ENCODE measurements at regions not wholly inside any gene's neighbourhood (a gene's known extent, or its start where the extent isn't known, plus 50 kb on each side); places are given as distances from the start of the nearest gene placed in this dataset.

DNA sequence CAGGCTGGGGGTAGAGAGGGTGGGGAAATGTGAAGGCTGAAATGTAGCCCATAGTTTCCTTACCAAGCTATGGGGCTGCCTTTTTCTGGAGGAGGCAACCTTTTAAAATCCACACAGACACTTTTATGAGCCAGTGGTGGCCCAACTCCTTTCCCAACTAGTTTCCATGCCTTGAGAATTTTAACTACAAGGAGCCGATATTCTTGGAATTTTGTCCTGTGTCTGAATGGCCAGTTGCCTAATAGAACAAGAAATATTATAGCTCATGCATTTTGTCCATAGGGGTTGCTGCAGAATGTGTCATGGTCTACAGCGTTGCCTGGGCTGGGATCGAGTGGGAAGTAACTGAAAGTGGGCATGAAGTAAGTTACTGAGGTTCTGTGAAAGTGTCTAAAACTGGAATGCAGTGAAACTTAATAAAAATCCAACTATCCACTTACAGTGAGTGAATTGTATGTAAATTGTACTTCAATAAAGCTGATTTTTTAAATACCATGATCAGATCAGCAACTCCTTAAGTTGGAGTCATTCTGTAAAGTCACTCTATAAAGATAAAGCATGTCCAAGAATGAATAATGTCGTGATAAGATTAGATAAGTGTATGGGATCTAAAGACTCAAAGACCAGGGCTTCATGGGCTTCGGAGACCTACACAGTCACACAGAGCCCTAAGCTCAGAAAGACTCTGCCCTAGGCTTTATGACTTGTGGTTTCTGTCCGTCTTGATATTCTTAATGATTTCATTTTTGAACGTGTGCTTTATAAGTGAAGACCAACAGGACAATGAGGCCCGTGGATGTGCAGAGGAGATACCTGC, 122.6 kb upstream of the FNDC3A start:
- TF ChIP-seq, protein P1, sequence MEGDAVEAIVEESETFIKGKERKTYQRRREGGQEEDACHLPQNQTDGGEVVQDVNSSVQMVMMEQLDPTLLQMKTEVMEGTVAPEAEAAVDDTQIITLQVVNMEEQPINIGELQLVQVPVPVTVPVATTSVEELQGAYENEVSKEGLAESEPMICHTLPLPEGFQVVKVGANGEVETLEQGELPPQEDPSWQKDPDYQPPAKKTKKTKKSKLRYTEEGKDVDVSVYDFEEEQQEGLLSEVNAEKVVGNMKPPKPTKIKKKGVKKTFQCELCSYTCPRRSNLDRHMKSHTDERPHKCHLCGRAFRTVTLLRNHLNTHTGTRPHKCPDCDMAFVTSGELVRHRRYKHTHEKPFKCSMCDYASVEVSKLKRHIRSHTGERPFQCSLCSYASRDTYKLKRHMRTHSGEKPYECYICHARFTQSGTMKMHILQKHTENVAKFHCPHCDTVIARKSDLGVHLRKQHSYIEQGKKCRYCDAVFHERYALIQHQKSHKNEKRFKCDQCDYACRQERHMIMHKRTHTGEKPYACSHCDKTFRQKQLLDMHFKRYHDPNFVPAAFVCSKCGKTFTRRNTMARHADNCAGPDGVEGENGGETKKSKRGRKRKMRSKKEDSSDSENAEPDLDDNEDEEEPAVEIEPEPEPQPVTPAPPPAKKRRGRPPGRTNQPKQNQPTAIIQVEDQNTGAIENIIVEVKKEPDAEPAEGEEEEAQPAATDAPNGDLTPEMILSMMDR (IDR thresholded peaks at IDR 0.05; ENCODE audit: low read depth, low read length, missing input control), result no peak
- TF ChIP-seq, protein P2, sequence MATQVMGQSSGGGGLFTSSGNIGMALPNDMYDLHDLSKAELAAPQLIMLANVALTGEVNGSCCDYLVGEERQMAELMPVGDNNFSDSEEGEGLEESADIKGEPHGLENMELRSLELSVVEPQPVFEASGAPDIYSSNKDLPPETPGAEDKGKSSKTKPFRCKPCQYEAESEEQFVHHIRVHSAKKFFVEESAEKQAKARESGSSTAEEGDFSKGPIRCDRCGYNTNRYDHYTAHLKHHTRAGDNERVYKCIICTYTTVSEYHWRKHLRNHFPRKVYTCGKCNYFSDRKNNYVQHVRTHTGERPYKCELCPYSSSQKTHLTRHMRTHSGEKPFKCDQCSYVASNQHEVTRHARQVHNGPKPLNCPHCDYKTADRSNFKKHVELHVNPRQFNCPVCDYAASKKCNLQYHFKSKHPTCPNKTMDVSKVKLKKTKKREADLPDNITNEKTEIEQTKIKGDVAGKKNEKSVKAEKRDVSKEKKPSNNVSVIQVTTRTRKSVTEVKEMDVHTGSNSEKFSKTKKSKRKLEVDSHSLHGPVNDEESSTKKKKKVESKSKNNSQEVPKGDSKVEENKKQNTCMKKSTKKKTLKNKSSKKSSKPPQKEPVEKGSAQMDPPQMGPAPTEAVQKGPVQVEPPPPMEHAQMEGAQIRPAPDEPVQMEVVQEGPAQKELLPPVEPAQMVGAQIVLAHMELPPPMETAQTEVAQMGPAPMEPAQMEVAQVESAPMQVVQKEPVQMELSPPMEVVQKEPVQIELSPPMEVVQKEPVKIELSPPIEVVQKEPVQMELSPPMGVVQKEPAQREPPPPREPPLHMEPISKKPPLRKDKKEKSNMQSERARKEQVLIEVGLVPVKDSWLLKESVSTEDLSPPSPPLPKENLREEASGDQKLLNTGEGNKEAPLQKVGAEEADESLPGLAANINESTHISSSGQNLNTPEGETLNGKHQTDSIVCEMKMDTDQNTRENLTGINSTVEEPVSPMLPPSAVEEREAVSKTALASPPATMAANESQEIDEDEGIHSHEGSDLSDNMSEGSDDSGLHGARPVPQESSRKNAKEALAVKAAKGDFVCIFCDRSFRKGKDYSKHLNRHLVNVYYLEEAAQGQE (IDR thresholded peaks at IDR 0.05), result no peak
- TF ChIP-seq TAF1 (conservative IDR thresholded peaks at IDR 0.05), result no peak
- TF ChIP-seq EGR1 (IDR thresholded peaks at IDR 0.05; ENCODE audit: low read depth in 2 of 2), result no peak
- TF ChIP-seq HNF4A (conservative IDR thresholded peaks at IDR 0.05), result no peak
- TF ChIP-seq SP1 (IDR thresholded peaks at IDR 0.05), result no peak
- no peak for TF ChIP-seq MAX (IDR thresholded peaks at IDR 0.05)
- TF ChIP-seq YY1 (IDR thresholded peaks at IDR 0.05), result no peak
- no peak for TF ChIP-seq GABPA (IDR thresholded peaks at IDR 0.05 in 1 of 2, conservative IDR thresholded peaks at IDR 0.05 in 1 of 2)
- no peak for TF ChIP-seq RAD21 (IDR thresholded peaks at IDR 0.05)
- no peak for TF ChIP-seq JUND (IDR thresholded peaks at IDR 0.05)

Data from liver (tissue), 3 donors.